OCI-LY1 (cell line): ENCODE measurements at regions not wholly inside any gene's neighbourhood (a gene's known extent, or its start where the extent isn't known, plus 50 kb on each side); places are given as distances from the start of the nearest gene placed in this dataset.

Source experiments
- H2AFZ ChIP-seq: fragments of 200-600 bp; sonication (generic), shearing (Covaris generic); 2 replicates; pipeline ENCODE4 v1.6.0; 2014; ENCODE audit warnings: antibody characterized with exemption, mild to moderate bottlenecking, low read length
- H3F3A ChIP-seq: fragments of 200-600 bp; sonication (generic), shearing (Covaris generic); 2 replicates; pipeline ENCODE4 v1.6.0; 2014; ENCODE audit warnings: mild to moderate bottlenecking, antibody characterized with exemption, low read length, moderate library complexity; ENCODE audit not compliant: insufficient read depth
- H3K27ac ChIP-seq: fragments of 200-600 bp; sonication (generic); 2 replicates; pipeline ENCODE4 v1.5.1; 2014; ENCODE audit warnings: low read length, mixed run types, mild to moderate bottlenecking, low read depth; ENCODE audit not compliant: poor library complexity, severe bottlenecking
- H3K27me3 ChIP-seq: fragments of 200-600 bp; sonication (generic); 2 replicates; pipeline ENCODE4 v1.6.0; 2014; ENCODE audit warnings: antibody characterized with exemption, mild to moderate bottlenecking, low read length, moderate library complexity; ENCODE audit not compliant: insufficient read depth
- H3K36me3 ChIP-seq: fragments of 200-600 bp; sonication (generic); 2 replicates; pipeline ENCODE4 v1.6.1; 2014; ENCODE audit warnings: mild to moderate bottlenecking, antibody characterized with exemption, low read length, moderate library complexity, mixed read lengths; ENCODE audit not compliant: insufficient read depth
- H3K4me1 ChIP-seq: fragments of 200-600 bp; sonication (generic); 2 replicates; pipeline ENCODE4 v1.5.1; 2014; ENCODE audit warnings: mild to moderate bottlenecking, low read length, moderate library complexity; ENCODE audit not compliant: insufficient read depth, severe bottlenecking
- H3K4me2 ChIP-seq: fragments of 200-600 bp; sonication (generic), shearing (Covaris generic); 2 replicates; pipeline ENCODE4 v1.6.1; 2014; ENCODE audit warnings: low read length
- H3K4me3 ChIP-seq: fragments of 200-600 bp; sonication (generic); 2 replicates; pipeline ENCODE4 v1.5.1; 2014; ENCODE audit warnings: low read length, low read depth, mild to moderate bottlenecking, mixed read lengths; ENCODE audit not compliant: poor library complexity, severe bottlenecking
- H3K79me2 ChIP-seq: fragments of 200-600 bp; shearing (Covaris generic); 2 replicates; pipeline ENCODE4 v1.6.1; 2016; ENCODE audit warnings: mixed run types, low read length, mixed read lengths; ENCODE audit not compliant: insufficient read depth
- H3K9ac ChIP-seq: fragments of 200-600 bp; sonication (generic), shearing (Covaris generic); 2 replicates; pipeline ENCODE4 v1.6.1; 2014; ENCODE audit warnings: mild to moderate bottlenecking, low read length, mixed read lengths
- H3K9me2 ChIP-seq: fragments of 200-600 bp; sonication (generic), shearing (Covaris generic); 2 replicates; pipeline ENCODE4 v1.6.1; 2014; ENCODE audit warnings: low read depth, mild to moderate bottlenecking, low read length, mixed read lengths
- H3K9me3 ChIP-seq: fragments of 200-600 bp; shearing (Covaris generic); 2 replicates; pipeline ENCODE4 v1.6.1; 2014; ENCODE audit warnings: low read length, mixed read lengths
- H4K20me1 ChIP-seq: fragments of 200-600 bp; sonication (generic), shearing (Covaris generic); 2 replicates; pipeline ENCODE4 v1.6.0; 2016; ENCODE audit warnings: mild to moderate bottlenecking, low read length; ENCODE audit not compliant: insufficient read depth
- CTCF ChIP-seq: fragments of 200-600 bp; sonication (generic), shearing (Covaris generic); IDR thresholded peaks from 2 replicates; pipeline ENCODE4 v1.5.1; 2017; ENCODE audit warnings: mild to moderate bottlenecking, antibody characterized with exemption, low read length, moderate library complexity, mixed read lengths
- EZH2 ChIP-seq: fragments of 200-600 bp; sonication (generic), shearing (Covaris generic); IDR thresholded peaks from 2 replicates; pipeline ENCODE4 v1.8.0; 2017; ENCODE audit warnings: borderline replicate concordance, mixed run types, mild to moderate bottlenecking, antibody characterized with exemption, low read length, moderate library complexity, mixed read lengths

DNA sequence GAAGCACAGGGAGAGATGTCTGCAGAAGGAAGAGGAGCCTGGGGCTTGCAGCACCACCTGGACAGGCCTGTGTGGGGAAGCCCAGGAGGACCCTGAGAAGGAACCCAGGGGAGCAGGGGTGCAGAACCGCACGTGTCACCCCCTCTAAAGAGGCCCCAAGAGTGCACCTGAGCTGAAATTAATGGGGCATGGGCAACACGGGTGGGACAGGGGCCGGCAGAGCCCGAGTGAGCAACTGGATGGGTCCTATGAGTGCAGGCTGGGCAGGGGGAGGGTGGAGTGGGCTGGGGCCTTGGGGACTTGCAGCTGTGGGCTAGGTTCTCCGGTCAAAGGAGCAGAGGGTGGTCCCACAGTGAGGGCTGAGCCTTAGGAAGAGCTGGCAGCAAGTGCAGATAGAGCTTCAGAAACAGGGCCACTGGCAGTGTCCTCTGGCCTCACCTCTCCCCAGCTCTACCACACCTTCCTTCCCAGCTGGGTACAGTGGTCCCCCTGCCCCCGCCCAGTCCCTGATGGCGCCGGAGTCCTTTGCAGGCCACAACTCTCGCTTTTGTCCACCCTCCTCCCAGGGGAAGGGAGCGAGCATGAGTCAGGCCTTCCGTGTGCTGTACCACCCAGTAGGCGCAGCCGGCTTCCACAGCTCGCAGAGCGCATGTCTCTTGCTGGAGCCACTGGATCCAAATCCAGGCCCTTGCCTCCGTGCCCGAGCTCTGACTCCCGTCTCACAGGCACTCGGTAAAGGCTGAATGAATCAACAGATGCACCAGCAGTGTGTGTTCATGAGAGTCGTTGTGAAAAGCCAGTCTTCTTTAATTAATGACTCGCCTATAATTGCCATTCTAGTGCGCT, 131.6 kb downstream of the HMX1 start:
- H3K4me2 ChIP-seq, result no peak overlapping the region
- H2AFZ ChIP-seq, result no peak overlapping the region
- no peaks in the 10 kb centered on the region for H3K4me1 ChIP-seq
- no peaks in the 10 kb centered on the region for H3K9me3 ChIP-seq
- no peak overlapping the region for H3K4me3 ChIP-seq
- TF ChIP-seq CTCF, result no peak
- no peak for TF ChIP-seq EZH2
- H3F3A ChIP-seq, result no peaks in the 10 kb centered on the region
- no peaks in the 10 kb centered on the region for H3K9me2 ChIP-seq
- H3K9ac ChIP-seq, result no peak overlapping the region
- H4K20me1 ChIP-seq, result no peaks in the 10 kb centered on the region
- H3K27ac ChIP-seq, result no peak overlapping the region
- H3K27me3 ChIP-seq, result no peaks in the 10 kb centered on the region
- no peaks in the 10 kb centered on the region for H3K79me2 ChIP-seq
- no peaks in the 10 kb centered on the region for H3K36me3 ChIP-seq

DNA sequence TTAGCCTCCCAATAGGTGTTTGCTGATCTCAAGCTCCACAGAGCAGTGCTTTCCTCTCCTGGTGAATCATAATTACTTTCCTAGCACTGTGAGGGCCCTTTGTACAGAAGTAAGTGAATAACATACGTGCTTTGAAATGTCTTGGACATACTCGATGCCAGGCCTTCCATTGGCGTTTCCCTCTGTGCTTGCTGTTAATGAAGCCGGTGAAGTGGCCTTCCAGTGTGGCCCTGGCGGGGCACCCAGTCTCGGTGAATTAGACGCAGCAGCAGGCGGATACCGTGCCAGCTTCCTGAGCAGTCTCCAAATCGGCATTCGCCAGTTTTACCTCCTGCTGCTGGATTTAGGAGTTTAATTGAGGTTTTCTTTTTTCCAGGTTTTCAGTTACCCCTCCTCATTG, 132.3 kb downstream of the HMX1 start:
- H3K4me1 ChIP-seq, result no peaks in the 10 kb centered on the region
- no peaks in the 10 kb centered on the region for H3K9me3 ChIP-seq
- H2AFZ ChIP-seq, result no peak overlapping the region
- H3K9me2 ChIP-seq, result no peaks in the 10 kb centered on the region
- no peaks in the 10 kb centered on the region for H3K79me2 ChIP-seq
- no peaks in the 10 kb centered on the region for H4K20me1 ChIP-seq
- H3K36me3 ChIP-seq, result no peaks in the 10 kb centered on the region
- H3F3A ChIP-seq, result no peaks in the 10 kb centered on the region
- H3K27me3 ChIP-seq, result no peaks in the 10 kb centered on the region
- H3K9ac ChIP-seq, result no peak overlapping the region
- TF ChIP-seq CTCF (no peak), EZH2 (no peak)
- no peak overlapping the region for H3K27ac ChIP-seq
- no peak overlapping the region for H3K4me2 ChIP-seq
- no peak overlapping the region for H3K4me3 ChIP-seq

GRCh38 chr4:8738471-8738931, 133.1 kb downstream of the HMX1 start:
- no peak for TF ChIP-seq CTCF

More at GRCh38 chr4:8738471-8738931, 133.1 kb downstream of the HMX1 start:
- no peaks in the 10 kb centered on the region for H3F3A ChIP-seq
- no peaks in the 10 kb centered on the region for H3K9me3 ChIP-seq
- no peak overlapping the region for H3K9ac ChIP-seq
- H3K4me1 ChIP-seq, result no peaks in the 10 kb centered on the region
- H3K27ac ChIP-seq, result no peak overlapping the region
- no peak overlapping the region for H2AFZ ChIP-seq
- H3K27me3 ChIP-seq, result no peaks in the 10 kb centered on the region
- H3K9me2 ChIP-seq, result no peaks in the 10 kb centered on the region
- H3K79me2 ChIP-seq, result no peaks in the 10 kb centered on the region
- no peaks in the 10 kb centered on the region for H3K36me3 ChIP-seq
- no peak overlapping the region for H3K4me2 ChIP-seq
- no peaks in the 10 kb centered on the region for H4K20me1 ChIP-seq
- no peak overlapping the region for H3K4me3 ChIP-seq
